GM19025 (cell line): ENCODE measurements at regions not wholly inside any gene's neighbourhood (a gene's known extent, or its start where the extent isn't known, plus 50 kb on each side); places are given as distances from the start of the nearest gene placed in this dataset.

ENCODE experiments used
- ATAC-seq: cut with Tn5 transposase; IDR thresholded peaks from one replicate; pipeline ENCODE4 v1.9.1; 2021; ENCODE audit warnings: mild to moderate bottlenecking, low read depth, moderate library complexity; ENCODE audit not compliant: unreplicated experiment

GRCh38 chr1:79398501-79398900 is 392.0 kb upstream of the ADGRL4 start:
- no peak for ATAC-seq

DNA sequence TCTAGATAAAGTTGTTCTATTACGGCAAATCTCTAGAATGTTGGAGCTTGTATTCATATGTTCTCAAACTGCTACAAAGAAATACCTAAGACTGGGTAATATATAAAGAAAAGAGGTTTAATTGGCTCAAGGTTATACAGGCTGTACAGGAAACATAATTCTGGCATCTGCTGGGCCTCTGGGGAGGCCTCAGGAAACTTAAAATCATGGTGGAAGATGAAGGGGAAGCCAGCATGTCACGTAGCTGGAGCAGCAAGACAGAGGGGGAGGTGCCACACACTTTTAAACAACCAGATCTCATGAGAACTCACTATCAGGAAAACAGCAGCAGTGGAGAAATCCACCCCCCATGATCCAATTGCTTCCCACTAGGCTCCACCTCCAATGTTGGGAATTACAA is 390.4 kb upstream of the ADGRL4 start:
- ATAC-seq, result no peak

- no peak for ATAC-seq
Measured at GRCh38 chr1:79388694-79389361, 382.3 kb upstream of the ADGRL4 start.

DNA sequence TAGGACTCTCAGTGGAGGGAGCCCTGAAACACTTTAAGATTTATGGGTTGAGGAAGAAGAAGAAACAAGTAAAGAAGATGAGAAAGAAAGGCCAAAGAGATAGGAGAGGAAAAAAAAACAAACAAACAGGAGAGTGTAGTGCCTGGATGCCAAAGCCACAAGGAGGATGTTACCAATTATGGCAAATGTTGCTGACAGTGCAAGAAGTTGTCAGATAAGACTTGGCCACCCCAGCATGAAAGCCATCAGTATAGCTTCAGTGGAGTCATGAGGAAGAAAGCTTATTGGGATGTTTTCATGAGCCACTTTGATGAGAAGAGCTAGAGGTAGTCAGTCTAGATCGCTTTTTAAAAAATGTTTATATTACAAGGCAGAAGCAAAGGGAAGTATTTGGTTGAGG is 380.2 kb upstream of the ADGRL4 start:
- ATAC-seq, result no peak

GRCh38 chr1:79380078-79380477 is 373.5 kb upstream of the ADGRL4 start:
- no peak for ATAC-seq

- no peak for ATAC-seq
Measured at GRCh38 chr1:79376106-79376505, 369.6 kb upstream of the ADGRL4 start.

DNA sequence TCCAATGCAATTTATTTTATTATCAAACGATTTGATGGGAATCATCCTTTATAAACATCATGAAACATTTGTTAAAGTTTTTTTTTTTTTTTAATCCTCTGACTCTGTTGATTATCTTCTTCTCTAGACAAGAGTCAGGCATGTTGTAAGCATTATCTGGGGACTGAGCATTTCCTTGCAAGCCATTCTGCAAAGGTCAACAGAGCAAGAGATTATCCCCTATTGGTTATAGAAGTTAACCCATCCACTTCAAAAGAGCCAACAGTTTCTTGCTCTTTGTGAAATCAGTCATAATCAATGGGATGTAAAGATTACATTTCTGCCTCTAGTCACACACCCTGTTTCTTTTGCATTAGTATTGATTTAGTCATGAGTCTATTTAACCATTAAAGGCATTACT is 368.8 kb upstream of the ADGRL4 start:
- no peak for ATAC-seq

GRCh38 chr1:79374397-79374796 is 367.9 kb upstream of the ADGRL4 start:
- ATAC-seq, result no peak

GRCh38 chr1:79373481-79374125 is 367.1 kb upstream of the ADGRL4 start:
- ATAC-seq, result no peak

- no peak for ATAC-seq
Measured at GRCh38 chr1:79371802-79372201, 365.3 kb upstream of the ADGRL4 start.

- ATAC-seq, result no peak
Measured at GRCh38 chr1:79369091-79369490, 362.6 kb upstream of the ADGRL4 start.

GRCh38 chr1:79364896-79365295 is 358.4 kb upstream of the ADGRL4 start:
- ATAC-seq, result no peak

- ATAC-seq, result no peak
Measured at GRCh38 chr1:79363430-79363829, 356.9 kb upstream of the ADGRL4 start.

GRCh38 chr1:79362470-79362869 is 355.9 kb upstream of the ADGRL4 start:
- no peak for ATAC-seq

DNA sequence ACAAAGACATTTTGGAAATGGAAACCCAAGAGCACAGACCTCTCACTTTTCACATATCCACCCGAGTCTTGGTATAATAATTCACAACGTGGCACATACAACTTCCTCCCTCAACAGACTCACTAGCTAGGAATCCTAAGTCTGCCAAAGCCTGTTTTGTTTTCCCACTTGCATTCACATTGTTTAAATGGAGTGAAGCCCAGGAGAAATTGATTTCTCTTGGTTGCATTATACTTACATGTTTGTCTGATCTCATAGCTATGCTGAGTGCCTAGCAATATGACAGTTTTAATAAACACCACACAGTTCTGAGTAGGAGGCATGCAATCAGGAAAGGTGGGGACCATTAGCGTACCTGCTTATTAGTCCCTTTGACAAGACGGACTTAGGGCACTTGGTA is 348.6 kb upstream of the ADGRL4 start:
- ATAC-seq, result no peak

- no peak for ATAC-seq
Measured at GRCh38 chr1:79353224-79353623, 346.7 kb upstream of the ADGRL4 start.

- no peak for ATAC-seq
Measured at GRCh38 chr1:79326875-79327274, 320.3 kb upstream of the ADGRL4 start.

DNA sequence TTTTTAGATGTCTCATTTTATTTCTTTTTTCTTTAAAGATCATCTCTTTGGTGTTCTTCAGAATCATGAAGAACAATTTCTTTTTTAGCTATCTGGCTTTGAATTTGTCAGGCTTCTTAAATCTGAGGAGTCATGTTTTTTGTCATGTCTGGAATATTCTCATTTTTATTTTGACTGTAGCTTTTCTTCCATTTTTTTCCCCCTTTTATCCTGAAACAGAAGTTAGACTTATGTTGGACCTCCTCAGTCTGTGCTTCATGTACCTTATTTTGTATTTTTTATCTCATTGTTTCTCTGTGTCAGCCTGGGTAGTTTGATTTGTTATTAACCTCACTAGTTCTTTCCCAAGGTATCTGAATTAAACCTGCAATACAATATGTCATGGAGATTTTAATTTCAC is 319.2 kb upstream of the ADGRL4 start:
- ATAC-seq, result no peak

GRCh38 chr1:79325126-79325525 is 318.6 kb upstream of the ADGRL4 start:
- ATAC-seq, result no peak

DNA sequence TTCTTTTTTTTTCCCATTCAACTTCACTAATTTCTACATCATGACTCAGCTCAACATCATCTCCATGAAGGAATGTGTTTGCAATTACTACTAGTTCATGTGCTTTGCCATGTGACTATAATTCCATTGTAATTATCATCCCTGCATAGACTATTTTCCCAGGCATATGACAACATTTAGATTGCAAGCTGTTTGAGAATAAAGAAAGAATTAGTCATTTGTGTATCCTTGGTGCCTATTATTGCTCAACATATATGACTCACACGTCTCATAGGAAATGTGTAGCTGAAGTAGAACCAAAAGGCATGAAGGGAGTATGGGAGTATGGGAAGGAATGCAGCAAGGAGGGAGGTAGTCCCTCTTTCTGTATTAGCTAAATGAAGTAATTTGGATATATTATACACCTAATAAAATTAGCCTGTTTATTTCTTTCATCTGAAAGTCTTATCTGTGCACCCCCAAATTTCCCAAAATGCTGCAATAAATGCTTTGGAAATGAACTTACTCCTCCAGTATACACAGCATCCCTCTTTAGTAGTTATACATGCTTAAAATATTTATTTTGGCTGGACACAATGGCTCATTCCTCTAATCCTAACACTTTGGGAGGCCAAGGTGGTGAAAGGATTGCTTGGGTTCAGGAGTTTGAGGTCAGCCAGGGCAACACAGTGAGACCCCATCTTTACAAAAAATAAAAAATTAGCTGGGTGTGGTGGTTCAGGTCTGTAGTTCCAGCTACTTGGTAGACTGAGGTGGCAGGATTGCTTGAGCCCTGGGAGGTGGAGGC is 316.9 kb upstream of the ADGRL4 start:
- ATAC-seq, result no peak

GRCh38 chr1:79322511-79323027 is 316.0 kb upstream of the ADGRL4 start:
- no peak for ATAC-seq
